Right lobe of liver (tissue), 6 donors: ENCODE measurements at regions not wholly inside any gene's neighbourhood (a gene's known extent, or its start where the extent isn't known, plus 50 kb on each side); places are given as distances from the start of the nearest gene placed in this dataset.

ENCODE experiments used
- ATAC-seq, 4 donors: fragments of 200-7000 bp; cut with Tn5 transposase; one replicate each; pipeline ENCODE4 v1.9.1; 2020; ENCODE audit warnings: mild to moderate bottlenecking in 4 of 4, moderate library complexity in 4 of 4
- DNase-seq, 3 donors: peaks; one replicate each; pipeline ENCODE4 v3.0.0-alpha.2; 2020
- H3K27ac ChIP-seq, 3 donors: fragments of 200-600 bp; one replicate each; pipeline ENCODE4 v1.8.0; 2022
- H3K27me3 ChIP-seq, 2 donors: fragments of 200-600 bp; one replicate each; pipeline ENCODE4 v1.8.0; 2022
- H3K36me3 ChIP-seq, 4 donors: fragments of 200-600 bp; sonication (generic) in 1 of 4; one replicate each; pipeline versions ENCODE4 v1.5.1 to v1.8.0; 2017 to 2022; ENCODE audit warnings: control low read depth in 1 of 4
- H3K4me1 ChIP-seq, 4 donors: fragments of 200-600 bp; sonication (generic) in 1 of 4; one replicate each; pipeline versions ENCODE4 v1.5.1 to v1.8.0; 2017 to 2022; ENCODE audit warnings: control low read depth in 1 of 4
- H3K4me3 ChIP-seq, 3 donors: fragments of 200-600 bp; one replicate each; pipeline ENCODE4 v1.8.0; 2022
- H3K9me3 ChIP-seq, 4 donors: fragments of 200-600 bp; sonication (generic) in 1 of 4; one replicate each; pipeline versions ENCODE4 v1.5.1 to v1.8.0; 2017 to 2022; ENCODE audit warnings: control low read depth in 1 of 4
- POLR2A ChIP-seq: fragments of 450-650 bp; IDR thresholded peaks from one replicate; pipeline ENCODE4 v1.6.1; 2017; ENCODE audit warnings: antibody characterized with exemption, mild to moderate bottlenecking
- WGBS: methylation state at CpG from one replicate; pipeline ENCODE4 v1.1.6; 2018; ENCODE audit warnings: low coverage, low lambda C conversion rate; ENCODE audit not compliant: insufficient coverage; ENCODE audit errors: missing lambda C conversion rate; 5-methylcytosine and 5-hydroxymethylcytosine counted together
- intact Hi-C, 2 donors: fragments of 100-400 bp; cut with DNase I; formaldehyde crosslinking; loops; one replicate each; pipeline versions ENCODE4 v1.11.2 to v1.14.1; 2022
- TF ChIP-seq, protein P1 (sequence below), 4 donors: fragments of 200-600 bp in 3 of 4; fragments of 450-650 bp in 1 of 4; IDR thresholded peaks; one replicate each; pipeline versions ENCODE4 v1.5.1 to v1.8.0; 2016 to 2022; ENCODE audit warnings: antibody characterized with exemption in 4 of 4, mild to moderate bottlenecking in 2 of 4
- donor health status: DM: no; HTN: yes; CAD: no.
- donor health status: DM: no; HTN: no; CAD: no.
- donor health status: DM: no; HTN: no; CAD: no.
- donor health status: DM: no; HTN: yes; CAD: no.
- donor health status: DM: no; HTN: yes; CAD: no.

DNA sequence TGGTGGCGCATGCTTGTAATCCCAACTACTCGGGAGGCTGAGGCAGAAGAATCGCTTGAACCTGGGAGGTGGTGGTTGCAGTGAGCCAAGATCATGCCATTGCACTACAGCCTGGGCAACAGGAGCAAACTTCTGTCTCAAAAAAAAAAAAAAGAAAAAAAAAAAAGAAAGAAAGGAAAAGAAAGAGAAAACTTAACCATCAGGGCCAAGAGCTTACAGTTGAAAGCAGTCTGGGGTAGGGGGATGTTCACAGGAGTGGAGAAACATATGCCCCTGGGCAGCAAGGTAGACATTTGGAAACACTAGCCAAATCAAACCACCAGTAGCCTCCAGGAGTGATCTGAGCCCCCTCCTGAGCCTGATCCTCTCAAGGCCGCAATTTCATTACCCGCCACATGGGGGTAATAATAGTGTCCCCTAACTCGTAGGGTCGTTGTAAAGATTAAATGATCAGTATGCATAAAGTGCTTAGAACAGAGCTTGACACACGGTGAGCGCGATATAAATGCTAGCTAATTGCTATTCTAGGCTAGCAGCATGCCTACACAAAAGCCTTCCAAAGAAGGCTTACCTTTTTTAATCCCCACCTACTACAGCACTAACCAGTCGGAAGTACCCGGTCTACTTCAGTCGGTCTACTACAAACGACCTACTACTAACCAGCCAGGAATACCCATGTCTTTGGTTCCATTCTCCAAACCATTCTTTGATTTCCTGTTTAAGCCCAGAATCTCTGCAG is 274.3 kb upstream of the NEBL start:
- ATAC-seq (no peak), DNase-seq (no peak)
- intact Hi-C loops: no loop called here
- Histone ChIP-seq H3K36me3 (no peaks in the 10 kb centered on the region), H3K9me3 (no peaks in the 10 kb centered on the region), H3K27me3 (no peaks in the 10 kb centered on the region), H3K27ac (no peak overlapping the region), H3K4me3 (no peak overlapping the region), H3K4me1 (peaks cover 0 to 16% (median 0%) of the 10 kb centered on the region in 4 donors)
- WGBS: 92% methylated on average over 5 of the region's 14 CpGs
- no peak for TF ChIP-seq POLR2A
- TF ChIP-seq, protein P1, sequence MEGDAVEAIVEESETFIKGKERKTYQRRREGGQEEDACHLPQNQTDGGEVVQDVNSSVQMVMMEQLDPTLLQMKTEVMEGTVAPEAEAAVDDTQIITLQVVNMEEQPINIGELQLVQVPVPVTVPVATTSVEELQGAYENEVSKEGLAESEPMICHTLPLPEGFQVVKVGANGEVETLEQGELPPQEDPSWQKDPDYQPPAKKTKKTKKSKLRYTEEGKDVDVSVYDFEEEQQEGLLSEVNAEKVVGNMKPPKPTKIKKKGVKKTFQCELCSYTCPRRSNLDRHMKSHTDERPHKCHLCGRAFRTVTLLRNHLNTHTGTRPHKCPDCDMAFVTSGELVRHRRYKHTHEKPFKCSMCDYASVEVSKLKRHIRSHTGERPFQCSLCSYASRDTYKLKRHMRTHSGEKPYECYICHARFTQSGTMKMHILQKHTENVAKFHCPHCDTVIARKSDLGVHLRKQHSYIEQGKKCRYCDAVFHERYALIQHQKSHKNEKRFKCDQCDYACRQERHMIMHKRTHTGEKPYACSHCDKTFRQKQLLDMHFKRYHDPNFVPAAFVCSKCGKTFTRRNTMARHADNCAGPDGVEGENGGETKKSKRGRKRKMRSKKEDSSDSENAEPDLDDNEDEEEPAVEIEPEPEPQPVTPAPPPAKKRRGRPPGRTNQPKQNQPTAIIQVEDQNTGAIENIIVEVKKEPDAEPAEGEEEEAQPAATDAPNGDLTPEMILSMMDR (IDR thresholded peaks at IDR 0.05): no peak

DNA sequence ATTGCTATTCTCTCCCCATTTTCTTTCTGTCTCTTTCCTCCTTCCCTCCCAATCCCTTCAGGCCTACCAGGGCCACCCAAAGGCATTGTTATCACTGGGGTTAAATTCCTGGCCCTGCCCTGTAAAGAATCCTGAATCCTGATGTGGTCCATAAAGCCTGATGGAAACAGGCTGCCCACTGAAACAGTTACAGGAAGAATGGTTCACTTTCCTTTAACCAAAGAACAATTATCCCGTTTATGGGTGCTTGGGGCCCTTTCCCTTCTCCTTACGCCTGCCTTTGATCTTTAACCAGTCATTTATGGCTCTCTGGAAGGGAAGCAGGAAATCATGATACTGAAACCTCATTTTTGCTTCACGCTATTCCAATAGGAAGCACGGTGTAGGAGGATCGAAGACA is 273.1 kb upstream of the NEBL start:
- ATAC-seq (no peak), DNase-seq (no peak)
- 53% methylated on average over 4 of the region's 5 CpGs for WGBS
- no peaks in the 10 kb centered on the region for H3K36me3 ChIP-seq
- peaks cover 0 to 16% (median 0%) of the 10 kb centered on the region in 4 donors for H3K4me1 ChIP-seq
- intact Hi-C loops: no loop called here
- H3K27ac ChIP-seq: no peak overlapping the region
- H3K9me3 ChIP-seq: no peaks in the 10 kb centered on the region
- no peak overlapping the region for H3K4me3 ChIP-seq
- H3K27me3 ChIP-seq: no peaks in the 10 kb centered on the region
- TF ChIP-seq, protein P1 (IDR thresholded peaks at IDR 0.05): no peak
- TF ChIP-seq POLR2A: no peak

DNA sequence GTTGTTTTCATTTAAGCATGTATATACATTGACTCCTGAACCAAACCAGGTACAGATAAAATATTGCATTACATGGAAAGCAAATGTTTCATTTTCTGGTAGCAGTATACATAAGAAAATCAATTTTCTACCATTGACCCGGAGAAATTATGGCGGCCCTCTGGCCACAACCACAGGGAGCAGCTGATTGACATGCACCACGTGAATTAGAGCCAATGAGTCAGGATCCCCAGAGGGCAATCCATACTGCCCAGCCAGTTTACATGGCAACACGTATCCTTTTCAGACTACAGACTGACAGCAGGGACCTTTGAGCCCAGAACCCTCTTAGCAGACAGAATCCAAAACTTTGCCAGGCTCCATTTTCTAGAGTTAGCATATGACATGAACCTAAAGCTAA is 272.2 kb upstream of the NEBL start:
- no peak for TF ChIP-seq POLR2A
- TF ChIP-seq, protein P1 (IDR thresholded peaks at IDR 0.05): no peak
- Histone ChIP-seq H3K9me3 (no peaks in the 10 kb centered on the region), H3K27ac (no peak overlapping the region), H3K4me3 (no peak overlapping the region), H3K36me3 (no peaks in the 10 kb centered on the region), H3K4me1 (peaks cover 0 to 12% (median 0%) of the 10 kb centered on the region in 4 donors), H3K27me3 (no peaks in the 10 kb centered on the region)
- ATAC-seq: no peak
- intact Hi-C loops: no loop called here
- no peak for DNase-seq
- WGBS: 70% methylated on average over 4 of the region's 4 CpGs

DNA sequence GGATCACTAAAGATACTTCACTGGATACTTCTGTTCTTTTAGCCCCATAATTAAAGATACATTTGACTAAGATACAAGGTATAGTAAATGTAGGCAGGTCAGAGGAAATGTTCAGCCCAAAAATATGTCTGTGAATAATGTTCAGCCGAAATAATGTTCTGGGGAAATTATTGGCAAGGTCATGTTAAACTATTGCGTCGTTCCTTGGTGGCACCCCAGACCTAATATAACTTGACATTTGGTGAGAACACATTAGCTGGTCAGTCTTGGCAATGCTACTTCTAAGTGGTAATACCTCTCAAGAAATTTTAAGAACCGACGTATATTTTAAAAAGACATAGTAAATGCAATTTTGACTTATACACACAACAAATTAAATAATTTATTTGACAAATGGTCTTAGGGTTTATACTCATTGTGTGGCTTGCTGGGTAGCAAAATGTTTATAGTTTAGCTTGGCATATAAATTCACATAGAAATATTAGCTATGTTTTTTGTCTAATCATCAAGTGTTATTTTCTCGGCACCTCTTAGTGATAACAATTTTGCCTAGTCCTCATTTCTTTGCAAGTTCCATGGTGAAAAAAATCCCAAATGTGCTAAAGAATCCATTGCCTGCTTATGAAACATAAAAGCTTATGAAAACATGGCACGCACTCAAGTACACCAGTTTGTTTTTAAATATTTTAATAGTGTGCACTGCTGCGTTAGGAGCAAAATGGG is 270.3 kb upstream of the NEBL start:
- Histone ChIP-seq H3K4me1 (no peaks in the 10 kb centered on the region), H3K27me3 (no peaks in the 10 kb centered on the region), H3K27ac (no peak overlapping the region), H3K36me3 (no peaks in the 10 kb centered on the region), H3K4me3 (peak overlapping the region in 1 of 3 donors; percentile 4), H3K9me3 (no peaks in the 10 kb centered on the region)
- TF ChIP-seq, protein P1 (IDR thresholded peaks at IDR 0.05): no peak
- TF ChIP-seq POLR2A: no peak
- ATAC-seq (no peak), DNase-seq (no peak)
- WGBS: 77% methylated on average over 8 of the region's 8 CpGs
- intact Hi-C loops: no loop called here
